HUES6 (cell line): ENCODE measurements at regions not wholly inside any gene's neighbourhood (a gene's known extent, or its start where the extent isn't known, plus 50 kb on each side); places are given as distances from the start of the nearest gene placed in this dataset.

Experiments
- H3K27ac ChIP-seq: 2 replicates; pipeline ENCODE4 v1.7.0; 2013; ENCODE audit warnings: low read depth, mild to moderate bottlenecking, low read length, inconsistent platforms
- H3K27me3 ChIP-seq: 2 replicates; pipeline ENCODE4 v1.6.1; 2013; ENCODE audit warnings: low read length; ENCODE audit not compliant: control insufficient read depth, insufficient read depth
- H3K36me3 ChIP-seq: 2 replicates; pipeline ENCODE4 v1.6.1; 2013; ENCODE audit warnings: low read length; ENCODE audit not compliant: control insufficient read depth, insufficient read depth
- H3K4me1 ChIP-seq: 2 replicates; pipeline ENCODE4 v1.6.1; 2013; ENCODE audit warnings: low read length; ENCODE audit not compliant: control insufficient read depth, insufficient read depth
- H3K4me3 ChIP-seq: 2 replicates; pipeline ENCODE4 v1.5.1; 2013; ENCODE audit warnings: low read depth, low read length
- H3K9ac ChIP-seq: one replicate; pipeline ENCODE4 v1.6.1; 2013; ENCODE audit warnings: mild to moderate bottlenecking, low read length
- H3K9me3 ChIP-seq: 2 replicates; pipeline ENCODE4 v1.6.1; 2013; ENCODE audit warnings: low read depth, low read length; ENCODE audit not compliant: control insufficient read depth, insufficient read depth

- no peak overlapping the region for H3K9ac ChIP-seq
- H3K4me3 ChIP-seq: no peak overlapping the region
- no peaks in the 10 kb centered on the region for H3K9me3 ChIP-seq
- no peak overlapping the region for H3K27ac ChIP-seq
- no peaks in the 10 kb centered on the region for H3K27me3 ChIP-seq
- no peaks in the 10 kb centered on the region for H3K4me1 ChIP-seq
- H3K36me3 ChIP-seq: no peaks in the 10 kb centered on the region
Measured at GRCh38 chr2:67559156-67559555, 162.0 kb downstream of the ETAA1 start.

DNA sequence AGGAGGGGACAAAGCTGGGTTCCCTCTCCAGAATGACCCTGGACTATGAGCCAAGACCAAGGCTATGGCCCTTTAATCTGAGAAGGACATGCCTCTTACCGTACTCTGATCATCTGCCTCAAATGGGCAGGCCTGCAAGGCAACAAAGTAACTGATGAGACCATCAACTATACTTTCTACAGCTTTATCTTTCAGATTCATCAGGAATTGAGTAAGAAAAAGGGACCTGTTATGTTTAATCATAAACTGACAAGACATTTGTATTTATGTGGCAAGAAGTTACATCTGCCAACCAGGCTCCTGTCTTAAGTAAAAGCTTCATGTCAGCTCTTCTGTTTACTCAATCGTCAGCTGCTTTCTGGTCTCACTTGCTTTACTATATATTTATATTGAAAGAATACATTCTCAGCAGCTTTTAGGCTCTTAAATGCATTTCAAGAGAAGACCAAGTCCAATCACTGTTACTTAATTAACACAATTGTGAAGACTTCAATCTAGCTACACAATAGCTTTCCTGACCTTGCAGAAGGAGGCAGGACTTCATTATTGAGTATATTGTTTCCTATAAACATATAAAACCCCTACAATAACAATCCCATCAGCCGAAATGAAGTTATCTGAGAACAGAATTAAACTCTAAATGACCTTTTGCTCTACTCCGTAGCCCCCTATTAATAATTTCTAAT, 163.8 kb downstream of the ETAA1 start:
- Histone ChIP-seq H3K4me1 (no peaks in the 10 kb centered on the region), H3K27ac (no peak overlapping the region), H3K9me3 (no peaks in the 10 kb centered on the region), H3K4me3 (no peak overlapping the region), H3K9ac (no peak overlapping the region), H3K27me3 (no peaks in the 10 kb centered on the region), H3K36me3 (no peaks in the 10 kb centered on the region)

DNA sequence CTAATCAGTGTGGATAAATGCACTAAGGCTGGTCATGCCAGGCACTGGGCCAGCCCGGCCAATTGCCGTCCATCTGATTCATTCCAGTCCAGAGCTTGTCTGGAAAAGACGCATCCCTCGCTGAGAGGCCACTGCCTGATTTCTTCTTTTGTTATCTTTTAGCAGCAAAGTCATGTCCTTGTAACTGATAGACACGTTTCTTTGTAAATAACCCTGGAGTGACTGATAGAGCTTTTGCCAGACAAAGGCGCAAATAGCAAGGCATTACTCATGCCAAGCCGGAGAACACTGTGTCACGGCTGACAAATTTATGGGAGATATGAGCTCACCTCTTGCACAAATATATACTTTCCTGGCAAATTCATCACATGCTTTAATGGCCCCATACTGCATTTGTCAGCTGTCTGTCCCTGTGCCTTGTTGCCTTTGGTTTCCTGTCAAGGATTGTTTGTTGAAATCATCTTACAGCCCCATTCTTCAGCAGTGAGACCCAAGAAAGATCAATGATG, 164.4 kb downstream of the ETAA1 start:
- H3K36me3 ChIP-seq: no peaks in the 10 kb centered on the region
- no peak overlapping the region for H3K9ac ChIP-seq
- H3K4me1 ChIP-seq: no peaks in the 10 kb centered on the region
- H3K27ac ChIP-seq: no peak overlapping the region
- H3K4me3 ChIP-seq: no peak overlapping the region
- H3K9me3 ChIP-seq: no peaks in the 10 kb centered on the region
- no peaks in the 10 kb centered on the region for H3K27me3 ChIP-seq

DNA sequence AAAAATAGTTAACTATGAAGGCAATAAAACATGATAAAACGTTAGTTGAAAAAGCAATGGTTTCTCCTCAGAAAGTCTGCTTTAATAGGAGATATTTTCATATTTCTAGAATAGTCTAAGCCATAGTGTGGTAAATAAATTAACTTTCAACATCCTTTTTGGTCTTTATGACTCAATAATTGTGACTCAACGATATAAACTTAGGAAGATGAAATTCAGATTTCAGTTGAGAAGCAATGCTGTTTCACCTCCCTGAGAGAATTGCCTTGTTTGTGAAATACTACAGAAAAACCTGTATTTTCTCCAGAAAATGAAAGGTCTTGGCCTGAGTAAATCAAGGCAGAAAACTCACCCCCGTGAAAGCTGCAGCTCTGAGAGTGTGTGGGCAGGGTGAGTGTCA, 166.9 kb downstream of the ETAA1 start:
- H3K9ac ChIP-seq: no peak overlapping the region
- no peak overlapping the region for H3K27ac ChIP-seq

GRCh38 chr2:67564626-67565025, 167.5 kb downstream of the ETAA1 start:
- Histone ChIP-seq H3K9me3 (no peaks in the 10 kb centered on the region), H3K4me3 (no peak overlapping the region), H3K9ac (no peak overlapping the region), H3K27me3 (no peaks in the 10 kb centered on the region), H3K4me1 (no peaks in the 10 kb centered on the region), H3K36me3 (no peaks in the 10 kb centered on the region), H3K27ac (no peak overlapping the region)

More for the DNA sequence above, 166.9 kb downstream of the ETAA1 start:
- Histone ChIP-seq H3K27me3 (no peaks in the 10 kb centered on the region), H3K36me3 (no peaks in the 10 kb centered on the region), H3K4me1 (no peaks in the 10 kb centered on the region), H3K9me3 (no peaks in the 10 kb centered on the region), H3K4me3 (no peak overlapping the region)

GRCh38 chr2:67565262-67565661, 168.1 kb downstream of the ETAA1 start:
- Histone ChIP-seq H3K27ac (no peak overlapping the region), H3K36me3 (no peaks in the 10 kb centered on the region), H3K9ac (no peak overlapping the region), H3K4me3 (no peak overlapping the region), H3K27me3 (no peaks in the 10 kb centered on the region), H3K4me1 (no peaks in the 10 kb centered on the region), H3K9me3 (no peaks in the 10 kb centered on the region)

DNA sequence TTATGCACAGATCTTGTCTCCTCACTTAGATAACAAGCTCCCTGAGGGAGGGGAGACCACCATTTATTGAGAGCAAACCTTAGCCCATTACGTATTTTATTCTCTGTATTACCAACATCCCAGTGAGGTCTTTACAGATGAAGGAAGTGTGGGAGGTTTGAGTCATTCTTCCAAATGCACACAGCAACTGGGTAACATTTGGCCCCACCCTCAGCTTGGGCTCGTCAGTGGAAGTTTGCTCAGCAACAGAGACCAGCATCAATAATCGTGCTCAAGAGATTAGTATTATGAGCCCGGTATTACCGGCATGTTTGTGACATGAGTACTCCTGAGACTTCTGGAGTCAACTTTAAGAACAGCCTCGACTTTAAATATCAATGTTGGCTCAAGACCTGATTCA, 168.6 kb downstream of the ETAA1 start:
- H3K9me3 ChIP-seq: no peaks in the 10 kb centered on the region
- no peaks in the 10 kb centered on the region for H3K4me1 ChIP-seq
- H3K27me3 ChIP-seq: no peaks in the 10 kb centered on the region
- no peak overlapping the region for H3K27ac ChIP-seq
- H3K9ac ChIP-seq: no peak overlapping the region
- no peak overlapping the region for H3K4me3 ChIP-seq
- H3K36me3 ChIP-seq: no peaks in the 10 kb centered on the region

GRCh38 chr2:67566285-67566684, 169.2 kb downstream of the ETAA1 start:
- H3K9me3 ChIP-seq: no peaks in the 10 kb centered on the region
- H3K27ac ChIP-seq: no peak overlapping the region
- no peaks in the 10 kb centered on the region for H3K27me3 ChIP-seq
- no peak overlapping the region for H3K4me3 ChIP-seq
- H3K36me3 ChIP-seq: no peaks in the 10 kb centered on the region
- H3K4me1 ChIP-seq: no peaks in the 10 kb centered on the region
- no peak overlapping the region for H3K9ac ChIP-seq

DNA sequence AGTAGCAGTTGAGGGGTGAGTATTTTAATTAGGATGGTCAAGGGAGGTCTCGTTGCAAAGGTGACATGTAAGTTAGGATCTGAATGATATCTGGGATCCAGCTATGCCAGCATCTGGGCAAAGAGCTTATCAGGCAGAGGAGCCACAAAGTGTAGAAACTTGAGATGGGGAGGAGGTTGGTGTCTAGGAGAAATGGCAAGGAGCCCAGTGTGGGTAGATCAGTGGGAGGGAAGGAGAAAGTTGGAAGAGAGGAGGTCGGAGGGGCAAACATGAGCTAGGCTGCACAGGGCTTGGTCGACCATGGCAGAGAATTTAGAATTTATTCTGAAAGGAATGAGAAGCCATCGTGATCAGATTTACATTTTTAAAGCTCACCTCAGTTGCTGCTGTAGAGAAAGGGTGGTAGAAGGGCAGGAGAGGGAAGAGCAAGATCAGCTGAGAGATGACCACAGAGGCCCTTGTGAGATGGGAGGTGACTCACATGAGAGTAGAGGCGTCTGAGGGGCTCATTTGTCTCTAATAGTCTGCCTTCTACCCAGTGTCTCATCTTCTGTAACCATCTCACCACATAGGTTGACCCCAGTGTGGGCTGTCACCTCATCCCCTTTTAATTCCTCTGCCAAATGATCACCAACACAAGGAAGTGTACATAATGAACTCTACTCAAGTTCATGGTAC, 170.0 kb downstream of the ETAA1 start:
- Histone ChIP-seq H3K9ac (no peak overlapping the region), H3K27me3 (no peaks in the 10 kb centered on the region), H3K36me3 (no peaks in the 10 kb centered on the region), H3K27ac (no peak overlapping the region), H3K4me1 (no peaks in the 10 kb centered on the region), H3K9me3 (no peaks in the 10 kb centered on the region), H3K4me3 (no peak overlapping the region)

GRCh38 chr2:67567886-67568285, 170.8 kb downstream of the ETAA1 start:
- Histone ChIP-seq H3K9ac (no peak overlapping the region), H3K27ac (no peak overlapping the region), H3K27me3 (no peaks in the 10 kb centered on the region), H3K4me1 (no peaks in the 10 kb centered on the region), H3K9me3 (no peaks in the 10 kb centered on the region), H3K4me3 (no peak overlapping the region), H3K36me3 (no peaks in the 10 kb centered on the region)

- no peak overlapping the region for H3K4me3 ChIP-seq
- no peak overlapping the region for H3K9ac ChIP-seq
- H3K27me3 ChIP-seq: no peaks in the 10 kb centered on the region
- H3K36me3 ChIP-seq: no peaks in the 10 kb centered on the region
- H3K9me3 ChIP-seq: no peaks in the 10 kb centered on the region
- no peaks in the 10 kb centered on the region for H3K4me1 ChIP-seq
- no peak overlapping the region for H3K27ac ChIP-seq
Measured at GRCh38 chr2:67570611-67571010, 173.5 kb downstream of the ETAA1 start.
